Loucy (cell line): ENCODE measurements at regions not wholly inside any gene's neighbourhood (a gene's known extent, or its start where the extent isn't known, plus 50 kb on each side); places are given as distances from the start of the nearest gene placed in this dataset.

Source experiments
- H2AFZ ChIP-seq: fragments of 200-600 bp; sonication (generic); 2 replicates; pipeline ENCODE4 v1.6.0; 2016; ENCODE audit warnings: antibody characterized with exemption, mild to moderate bottlenecking, low read length, moderate library complexity
- H3F3A ChIP-seq: fragments of 200-600 bp; 2 replicates; pipeline ENCODE4 v1.6.0; 2016; ENCODE audit warnings: antibody characterized with exemption, low read depth, mild to moderate bottlenecking
- H3K27me3 ChIP-seq: fragments of 200-600 bp; sonication (generic); 2 replicates; pipeline ENCODE4 v1.6.1; 2014; ENCODE audit warnings: low read length, mild to moderate bottlenecking; ENCODE audit not compliant: insufficient read depth, poor library complexity, severe bottlenecking
- H3K36me3 ChIP-seq: fragments of 200-600 bp; sonication (generic); 2 replicates; pipeline ENCODE4 v1.6.1; 2016; ENCODE audit warnings: low read length; ENCODE audit not compliant: insufficient read depth
- H3K4me1 ChIP-seq: fragments of 200-600 bp; sonication (generic); 2 replicates; pipeline ENCODE4 v1.5.1; 2014; ENCODE audit warnings: low read length, mild to moderate bottlenecking; ENCODE audit not compliant: insufficient read depth, poor library complexity, severe bottlenecking
- H3K4me2 ChIP-seq: fragments of 200-600 bp; sonication (generic); 2 replicates; pipeline ENCODE4 v1.6.0; 2014; ENCODE audit warnings: antibody characterized with exemption, low read length, low read depth, mild to moderate bottlenecking; ENCODE audit not compliant: poor library complexity, severe bottlenecking
- H3K4me3 ChIP-seq: fragments of 200-600 bp; sonication (generic); 2 replicates; pipeline ENCODE4 v1.5.1; 2014; ENCODE audit warnings: low read length, mild to moderate bottlenecking, mixed read lengths; ENCODE audit not compliant: poor library complexity, severe bottlenecking
- H3K79me2 ChIP-seq: fragments of 200-600 bp; sonication (generic); 2 replicates; pipeline ENCODE4 v1.6.1; 2014; ENCODE audit warnings: low read length; ENCODE audit not compliant: insufficient read depth
- H3K9ac ChIP-seq: fragments of 200-600 bp; sonication (generic); 2 replicates; pipeline ENCODE4 v1.6.0; 2014; ENCODE audit warnings: mild to moderate bottlenecking, low read depth, low read length, moderate library complexity; ENCODE audit not compliant: poor library complexity, severe bottlenecking
- H3K9me2 ChIP-seq: fragments of 200-600 bp; sonication (generic); replicated peaks from 2 replicates; pipeline ENCODE4 v1.6.1; 2016; ENCODE audit warnings: low read depth, low read length, mixed read lengths
- H3K9me3 ChIP-seq: fragments of 200-600 bp; sonication (generic); 2 replicates; pipeline ENCODE4 v1.6.1; 2014; ENCODE audit warnings: mild to moderate bottlenecking, antibody characterized with exemption, low read length, low read depth; ENCODE audit not compliant: insufficient read depth
- H4K20me1 ChIP-seq: fragments of 200-600 bp; sonication (generic); 2 replicates; pipeline ENCODE4 v1.6.0; 2014; ENCODE audit warnings: antibody characterized with exemption, low read length, mild to moderate bottlenecking; ENCODE audit not compliant: insufficient read depth, poor library complexity, severe bottlenecking
- CTCF ChIP-seq: fragments of 200-600 bp; sonication (generic); conservative IDR thresholded peaks from 2 replicates; pipeline ENCODE4 v1.5.1; 2014; ENCODE audit warnings: mild to moderate bottlenecking, antibody characterized with exemption, low read length
- EZH2phosphoT487 ChIP-seq: fragments of 200-600 bp; IDR thresholded peaks from 2 replicates; pipeline ENCODE4 v1.6.1; 2018; ENCODE audit warnings: antibody characterized with exemption, mild to moderate bottlenecking, moderate library complexity, borderline replicate concordance

- Histone ChIP-seq H3K9me3 (no peaks in the 10 kb centered on the region), H3K4me3 (no peak overlapping the region), H2AFZ (no peak overlapping the region), H3K79me2 (no peaks in the 10 kb centered on the region), H3F3A (no peaks in the 10 kb centered on the region), H3K4me2 (no peak overlapping the region), H3K9me2 (no peaks in the 10 kb centered on the region), H3K36me3 (no peaks in the 10 kb centered on the region), H3K4me1 (no peaks in the 10 kb centered on the region), H4K20me1 (no peaks in the 10 kb centered on the region), H3K9ac (no peak overlapping the region), H3K27me3 (no peaks in the 10 kb centered on the region)
- TF ChIP-seq CTCF (no peak), EZH2phosphoT487 (no peak)
These were observed 525.4 kb downstream of the TFEC start for GRCh38 chr7:115505136-115505535.

- Histone ChIP-seq H3F3A (no peaks in the 10 kb centered on the region), H4K20me1 (no peaks in the 10 kb centered on the region), H3K9me2 (no peaks in the 10 kb centered on the region), H2AFZ (no peak overlapping the region), H3K4me1 (no peaks in the 10 kb centered on the region), H3K79me2 (no peaks in the 10 kb centered on the region), H3K4me2 (no peak overlapping the region), H3K27me3 (no peaks in the 10 kb centered on the region), H3K36me3 (no peaks in the 10 kb centered on the region), H3K9ac (no peak overlapping the region), H3K4me3 (no peak overlapping the region), H3K9me3 (no peaks in the 10 kb centered on the region)
- TF ChIP-seq EZH2phosphoT487 (no peak), CTCF (no peak)
These were observed 530.6 kb downstream of the TFEC start for GRCh38 chr7:115499956-115500355.

DNA sequence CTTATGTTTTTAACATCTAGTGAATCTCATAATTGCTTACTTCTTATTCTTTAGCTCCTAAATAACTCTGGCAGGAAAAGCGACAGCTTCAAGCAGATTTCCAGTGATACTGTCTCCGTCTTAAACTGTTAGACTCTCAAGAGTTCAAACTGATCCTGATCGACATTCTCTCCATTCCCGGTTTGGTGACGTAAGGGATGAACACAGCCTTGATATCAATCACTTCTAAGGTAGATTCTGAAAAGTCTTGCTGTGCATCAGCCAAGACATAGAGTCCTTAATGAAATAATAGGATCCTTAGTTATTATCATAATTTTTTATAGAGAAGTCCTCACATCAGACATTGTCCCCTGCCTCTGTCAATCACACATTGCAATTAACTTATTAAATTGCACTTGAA lies 534.6 kb downstream of the TFEC start:
- TF ChIP-seq CTCF: no peak
- no peak for TF ChIP-seq EZH2phosphoT487
- no peaks in the 10 kb centered on the region for H3K27me3 ChIP-seq

More for the DNA sequence above, 534.6 kb downstream of the TFEC start:
- no peak overlapping the region for H3K4me3 ChIP-seq
- H3K9me3 ChIP-seq: no peaks in the 10 kb centered on the region
- no peaks in the 10 kb centered on the region for H3F3A ChIP-seq
- H3K4me1 ChIP-seq: no peaks in the 10 kb centered on the region
- no peaks in the 10 kb centered on the region for H3K36me3 ChIP-seq
- H3K9me2 ChIP-seq: no peaks in the 10 kb centered on the region
- H3K79me2 ChIP-seq: no peaks in the 10 kb centered on the region
- no peak overlapping the region for H2AFZ ChIP-seq
- H3K9ac ChIP-seq: no peak overlapping the region
- H3K4me2 ChIP-seq: no peak overlapping the region
- H4K20me1 ChIP-seq: no peaks in the 10 kb centered on the region
